T-helper 2 cell treated with Interferon-gamma antibody and Interleukin-4, amounts not matched to agents 100 ng/mL and 5 ng/mL, for 36 hours (primary cell): ENCODE measurements at regions not wholly inside any gene's neighbourhood (a gene's known extent, or its start where the extent isn't known, plus 50 kb on each side); places are given as distances from the start of the nearest gene placed in this dataset.

Experiments used
- intact Hi-C: fragments of 100-400 bp; cut with micrococcal nuclease; formaldehyde crosslinking; loops from one replicate; pipeline ENCODE4 v1.15.1; 2023

GRCh38 chr9:18343784-18344183 lies 130.2 kb upstream of the ADAMTSL1 start:
- intact Hi-C loops: no loop called here

- intact Hi-C loops: no loop called here
Measured at GRCh38 chr9:18346745-18347144, 127.2 kb upstream of the ADAMTSL1 start.

DNA sequence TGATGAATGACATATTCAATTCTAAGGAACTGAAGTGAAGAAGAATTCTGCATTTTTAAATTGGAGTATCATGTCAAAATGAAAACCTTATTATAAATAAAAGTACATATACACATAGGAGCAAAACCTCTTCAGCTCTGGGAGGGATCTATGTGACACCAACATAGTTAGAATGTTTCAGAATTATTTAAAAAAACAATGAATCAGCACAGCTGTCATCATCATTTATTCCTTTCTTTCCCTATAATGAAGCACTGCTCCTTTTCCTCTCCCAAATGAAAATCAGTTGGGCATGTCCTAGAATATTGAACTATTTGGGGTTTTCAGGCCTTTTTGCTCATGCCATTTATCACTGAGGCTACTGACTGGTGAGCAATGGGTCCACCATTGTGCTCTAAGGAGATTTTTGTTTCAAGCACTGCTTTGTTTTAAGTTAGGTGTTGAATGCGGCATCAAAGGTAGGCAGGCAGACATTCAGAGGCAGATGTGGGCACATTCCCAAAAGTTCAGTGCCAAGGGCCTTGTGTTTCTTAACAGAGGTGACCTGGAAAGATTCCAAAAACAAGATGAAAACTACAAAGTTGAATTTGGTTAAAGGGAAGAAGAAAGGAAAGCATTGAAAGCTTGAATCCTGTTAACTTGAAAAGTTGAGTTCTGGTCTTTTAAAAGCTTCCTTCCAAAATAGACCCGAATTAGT lies 126.4 kb upstream of the ADAMTSL1 start:
- intact Hi-C loops: no loop called here

GRCh38 chr9:18348083-18348475 lies 125.9 kb upstream of the ADAMTSL1 start:
- intact Hi-C loops: no loop called here

DNA sequence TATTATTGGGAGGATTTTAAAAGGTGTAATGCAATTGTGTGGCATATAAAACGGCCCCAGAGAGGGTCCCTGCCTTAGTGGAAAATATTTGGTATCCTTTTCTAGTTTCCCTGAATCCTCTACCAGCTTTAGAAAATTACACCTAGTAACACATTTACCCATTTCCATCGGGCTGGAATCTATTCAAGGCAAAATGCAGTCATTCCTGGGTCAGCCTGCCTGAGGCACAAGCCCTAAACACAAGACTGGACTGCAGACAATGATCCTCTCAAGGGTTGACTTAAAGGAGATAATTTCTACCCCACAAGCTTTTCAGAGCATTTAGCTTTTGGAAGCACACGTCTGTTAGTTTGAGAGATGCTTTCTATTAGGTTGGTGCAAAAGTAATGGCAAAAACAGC lies 124.4 kb upstream of the ADAMTSL1 start:
- intact Hi-C loops: no loop called here

- intact Hi-C loops: no loop called here
Measured at GRCh38 chr9:18350036-18350435, 123.9 kb upstream of the ADAMTSL1 start.

DNA sequence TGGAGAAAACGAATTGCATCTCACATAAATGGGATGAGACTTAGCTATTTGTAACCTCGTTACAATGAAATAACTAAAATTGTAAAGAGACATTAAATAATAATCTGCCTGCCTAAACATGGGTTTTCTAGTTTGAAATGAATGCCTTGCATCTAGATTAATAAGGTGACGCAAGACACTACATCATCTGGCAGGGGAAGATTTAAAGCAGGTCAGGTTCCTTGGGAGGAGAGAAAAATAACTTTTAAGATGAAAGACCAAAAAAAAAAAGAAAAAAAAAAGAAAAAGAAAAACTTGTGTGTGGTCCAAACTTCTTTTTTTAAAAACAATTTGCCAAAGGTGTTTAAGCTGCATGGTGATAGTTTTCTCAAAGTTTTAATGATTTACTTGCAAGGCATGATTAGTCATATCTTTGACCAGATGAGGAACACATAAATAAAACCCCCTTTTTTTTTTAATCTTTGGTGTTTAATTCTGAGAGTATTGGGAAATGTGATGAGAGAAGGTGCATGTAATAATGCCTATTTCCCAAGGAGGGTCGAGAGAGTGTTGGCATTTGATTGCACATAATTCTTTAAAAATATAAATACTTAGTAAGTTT lies 122.9 kb upstream of the ADAMTSL1 start:
- intact Hi-C loops: no loop called here

GRCh38 chr9:18352711-18353110 lies 121.2 kb upstream of the ADAMTSL1 start:
- intact Hi-C loops: no loop called here

GRCh38 chr9:18353473-18353872 lies 120.5 kb upstream of the ADAMTSL1 start:
- intact Hi-C loops: no loop called here

- intact Hi-C loops: no loop called here
Measured at GRCh38 chr9:18357321-18357720, 116.6 kb upstream of the ADAMTSL1 start.

- intact Hi-C loops: no loop called here
Measured at GRCh38 chr9:18358325-18358724, 115.6 kb upstream of the ADAMTSL1 start.

DNA sequence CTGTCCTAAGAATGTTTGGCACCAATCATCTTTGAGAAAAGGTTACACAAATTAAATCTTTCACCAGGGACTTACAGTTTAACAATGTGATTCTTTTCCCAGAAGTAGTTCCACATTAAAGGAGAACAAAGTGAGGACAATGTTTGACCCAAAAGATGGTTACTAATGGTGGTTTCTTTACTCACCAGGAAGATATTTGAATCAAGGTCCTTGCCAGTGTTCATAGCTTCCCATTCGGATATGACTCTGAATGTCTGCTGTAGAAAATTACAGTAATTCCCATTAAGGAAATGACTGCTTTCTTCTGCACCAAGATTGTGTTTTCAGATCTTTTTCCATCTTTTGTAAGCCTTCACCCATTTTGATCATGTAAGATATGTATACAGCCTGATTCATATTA lies 114.6 kb upstream of the ADAMTSL1 start:
- intact Hi-C loops: no loop called here

DNA sequence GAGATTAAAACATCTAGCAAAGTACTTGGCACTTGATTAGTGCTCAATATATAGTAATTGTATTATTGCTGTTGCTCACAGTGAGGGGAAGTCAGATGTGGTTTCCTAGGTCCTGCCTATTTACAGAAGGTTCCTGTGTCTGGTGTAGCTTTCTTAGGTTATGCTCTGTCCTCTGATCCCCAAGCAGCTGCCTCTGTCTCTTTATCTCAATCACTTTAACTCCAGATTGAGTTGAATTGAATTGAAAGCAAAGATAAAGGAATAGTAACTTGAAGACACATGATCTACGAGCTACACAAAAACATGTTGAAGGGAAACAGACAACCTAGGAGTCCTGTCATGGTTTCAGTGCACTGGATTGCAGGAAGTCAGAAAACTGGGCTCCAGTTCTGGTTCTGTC lies 113.9 kb upstream of the ADAMTSL1 start:
- intact Hi-C loops: no loop called here

DNA sequence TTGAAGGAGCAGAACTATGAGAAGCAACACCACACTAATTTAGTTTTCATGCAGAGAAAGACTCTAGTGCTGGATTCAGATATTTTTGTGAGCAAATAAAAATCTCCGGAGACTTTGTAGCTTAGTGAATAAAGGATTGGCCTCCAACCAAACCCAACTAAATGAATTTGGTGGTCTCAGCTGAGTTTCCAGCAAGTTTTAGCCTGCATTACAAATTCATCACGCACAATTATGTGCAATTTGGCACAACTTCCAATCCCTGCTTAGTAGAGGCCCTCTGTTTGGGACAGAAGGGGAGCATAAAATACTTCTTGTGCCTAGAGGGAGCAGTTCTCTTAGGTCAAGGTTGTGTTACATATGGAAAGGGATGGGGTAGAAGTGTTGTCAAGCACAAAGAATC lies 112.3 kb upstream of the ADAMTSL1 start:
- intact Hi-C loops: no loop called here

DNA sequence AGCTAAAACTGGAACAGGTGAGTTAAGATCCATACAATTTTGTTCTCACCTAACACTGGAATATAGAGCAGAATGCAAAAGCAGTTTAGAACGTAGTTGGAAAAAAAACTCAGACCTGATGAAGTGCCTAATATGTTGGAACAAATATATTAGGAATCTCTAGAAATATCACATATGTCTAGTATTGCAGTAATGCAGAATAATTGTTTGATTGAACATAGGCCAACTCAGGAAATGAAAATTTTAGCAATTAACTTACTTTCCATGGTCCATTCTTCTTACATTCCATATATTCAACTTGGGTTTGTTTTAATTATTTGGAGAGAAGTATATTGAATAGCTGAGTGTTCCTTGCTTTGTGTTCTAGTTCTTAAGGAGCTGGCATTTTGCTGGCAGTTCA lies 111.8 kb upstream of the ADAMTSL1 start:
- intact Hi-C loops: no loop called here

GRCh38 chr9:18362901-18363685 lies 110.9 kb upstream of the ADAMTSL1 start:
- intact Hi-C loops: no loop called here

GRCh38 chr9:18365651-18366050 lies 108.3 kb upstream of the ADAMTSL1 start:
- intact Hi-C loops: no loop called here

DNA sequence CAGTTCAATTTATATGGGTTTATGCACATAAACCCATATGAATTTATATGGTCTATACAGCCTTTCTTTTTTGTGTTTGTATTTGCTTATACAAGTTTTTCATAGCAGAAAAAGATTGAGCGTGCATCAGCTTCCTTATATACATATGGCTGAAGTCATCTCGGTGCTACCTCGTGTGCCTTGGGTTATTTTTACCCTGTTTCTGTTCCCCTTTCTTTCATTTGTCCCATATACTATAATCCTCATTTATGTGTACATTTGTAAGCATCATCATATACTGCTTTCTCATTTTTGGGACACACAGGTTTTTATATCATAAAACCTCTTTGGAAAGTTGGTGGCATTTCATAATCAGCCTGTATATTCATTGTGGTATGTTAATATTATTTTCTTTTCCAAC lies 107.8 kb upstream of the ADAMTSL1 start:
- intact Hi-C loops: no loop called here

DNA sequence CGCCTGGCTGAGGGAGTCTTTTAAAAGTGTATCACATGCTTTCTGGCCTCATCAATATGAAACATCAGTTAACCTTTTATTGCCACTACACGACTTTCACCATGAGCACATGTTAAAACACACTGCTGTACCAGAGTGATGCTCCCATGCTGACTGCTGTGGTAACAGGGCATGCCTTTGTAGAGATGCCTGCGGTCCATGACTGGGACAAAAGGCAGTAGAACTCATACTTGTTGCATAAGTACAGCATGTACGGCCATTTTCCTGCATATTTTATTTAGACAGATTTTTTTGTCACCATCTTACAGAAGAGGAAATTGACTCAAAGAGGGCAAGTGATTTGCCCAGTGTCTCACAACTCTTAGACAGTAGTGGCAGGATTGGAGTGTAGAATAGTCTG lies 105.7 kb upstream of the ADAMTSL1 start:
- intact Hi-C loops: no loop called here

DNA sequence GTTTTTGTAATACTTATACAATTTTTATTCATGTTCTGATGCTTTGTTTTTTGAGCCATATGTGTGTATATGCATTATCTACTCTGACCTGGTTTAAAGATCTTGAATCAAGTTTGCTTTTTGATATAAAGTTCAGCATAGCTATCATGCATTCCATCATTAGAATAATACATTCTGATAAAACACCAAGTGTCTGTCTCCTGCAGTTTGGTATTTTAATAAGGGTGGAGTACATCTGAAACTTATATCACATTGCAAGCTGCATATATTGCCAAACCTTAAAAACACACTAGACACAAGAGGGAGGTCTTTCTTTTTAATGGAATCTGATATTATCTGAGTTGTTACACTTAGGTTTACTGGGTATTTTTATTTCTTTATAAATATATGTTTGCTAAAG lies 102.8 kb upstream of the ADAMTSL1 start:
- intact Hi-C loops: no loop called here

GRCh38 chr9:18371621-18372020 lies 102.3 kb upstream of the ADAMTSL1 start:
- intact Hi-C loops: no loop called here

DNA sequence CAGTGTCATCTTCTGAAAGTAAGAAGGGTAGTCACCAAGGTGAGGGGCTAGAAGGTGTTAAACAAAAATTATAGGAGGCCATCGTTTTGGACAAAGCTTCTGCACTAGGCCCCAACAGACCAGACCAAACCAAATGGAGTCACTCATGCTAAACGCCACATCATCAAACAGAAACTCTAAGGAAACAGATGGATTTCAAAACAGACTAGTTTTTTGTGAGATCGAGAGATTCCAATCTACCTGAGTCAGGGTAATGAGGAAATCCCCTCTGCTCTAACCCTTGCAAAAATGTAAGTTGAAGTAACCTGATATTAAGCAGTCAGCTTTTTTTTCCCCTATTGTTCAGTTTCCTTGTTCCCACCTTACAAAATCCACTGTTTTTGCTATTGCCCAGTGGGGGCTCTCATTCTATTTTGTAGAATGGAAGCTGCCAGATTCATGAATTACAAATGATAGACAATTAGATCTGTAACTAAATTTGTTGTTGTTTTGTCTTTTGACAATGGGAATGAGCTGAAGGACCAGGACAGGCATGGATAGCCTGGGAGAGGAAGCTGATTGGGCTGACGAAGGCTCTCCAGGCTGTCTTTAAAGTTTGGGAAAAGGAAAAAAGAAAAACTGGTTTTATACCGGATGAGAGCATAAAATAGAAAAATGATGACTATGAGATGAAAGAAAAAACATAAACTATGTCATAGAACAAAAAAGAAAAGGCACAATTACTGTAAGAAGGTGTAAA lies 94.7 kb upstream of the ADAMTSL1 start:
- intact Hi-C loops: no loop called here
